Colonic mucosa (tissue), 4 donors: ENCODE measurements at regions not wholly inside any gene's neighbourhood (a gene's known extent, or its start where the extent isn't known, plus 50 kb on each side); places are given as distances from the start of the nearest gene placed in this dataset.

ENCODE experiments used
- DNase-seq: peaks from one replicate; pipeline ENCODE4 v3.0.0-alpha.2; 2020
- H3K27ac ChIP-seq: fragments of 200-600 bp; one replicate; pipeline ENCODE4 v1.8.0; 2021
- H3K27me3 ChIP-seq: fragments of 200-600 bp; one replicate; pipeline ENCODE4 v1.8.0; 2021
- H3K36me3 ChIP-seq: fragments of 200-600 bp; one replicate; pipeline ENCODE4 v1.8.0; 2021
- H3K4me1 ChIP-seq: fragments of 200-600 bp; one replicate; pipeline ENCODE4 v1.8.0; 2021; ENCODE audit warnings: mild to moderate bottlenecking
- H3K4me3 ChIP-seq: fragments of 200-600 bp; one replicate; pipeline ENCODE4 v1.8.0; 2021
- H3K9ac ChIP-seq, 2 donors: one replicate each; pipeline ENCODE4 v1.7.0; 2013; ENCODE audit warnings: control low read depth in 2 of 2, low read depth in 2 of 2, low read length in 2 of 2
- H3K9me3 ChIP-seq: fragments of 200-600 bp; one replicate; pipeline ENCODE4 v1.8.0; 2021
- intact Hi-C: fragments of 100-400 bp; cut with DNase I; formaldehyde crosslinking; loops from one replicate; pipeline ENCODE4 v1.14.1; 2022
- TF ChIP-seq, protein P1 (sequence below): fragments of 200-600 bp; IDR thresholded peaks from one replicate; pipeline ENCODE4 v1.8.0; 2022; ENCODE audit warnings: antibody characterized with exemption, mild to moderate bottlenecking
- donor health status: healthy.
- donor health status: DM: no; HTN: no; CAD: no.
- donor health status: DM: no; HTN: no; CAD: no.

DNA sequence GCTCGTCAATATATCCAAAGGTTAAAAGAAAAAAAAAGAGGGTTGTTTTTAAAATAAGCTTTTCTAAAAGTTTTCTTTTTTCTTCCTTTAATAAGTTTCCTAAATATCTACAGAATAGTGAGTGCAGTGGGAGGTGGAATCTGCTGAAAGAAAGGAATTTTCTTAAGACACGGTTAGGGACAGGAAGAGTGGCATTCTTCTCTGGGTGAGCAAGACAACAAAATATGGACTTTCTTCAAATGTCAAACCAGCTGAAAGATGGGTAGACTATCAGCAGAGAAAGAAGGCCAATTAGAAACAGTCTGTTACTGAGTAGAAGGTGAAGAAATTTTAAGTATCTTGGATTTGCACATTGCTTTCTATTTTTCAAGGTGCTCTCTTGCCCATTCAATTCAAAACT, 222.7 kb upstream of the PIK3C3 start:
- H3K9ac ChIP-seq, result no peak overlapping the region

DNA sequence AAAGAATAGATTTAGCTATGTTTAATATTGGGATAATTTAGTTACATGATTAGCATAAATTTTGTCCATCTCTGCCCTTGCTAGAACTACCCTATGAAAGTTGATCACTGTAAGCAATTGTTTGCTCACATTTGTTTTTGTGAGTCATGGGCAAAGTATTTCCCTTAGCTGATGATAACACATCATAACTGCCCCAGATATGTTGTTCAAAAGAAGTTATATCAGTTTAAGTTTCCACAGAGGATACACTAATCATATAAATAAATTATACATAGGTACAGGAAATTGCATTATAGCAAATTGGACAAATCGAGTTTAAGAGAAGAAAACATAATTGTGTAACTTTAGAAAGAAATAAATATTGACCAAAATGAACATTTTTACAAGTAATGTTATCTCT, 223.2 kb upstream of the PIK3C3 start:
- no peaks in the 10 kb centered on the region for H3K36me3 ChIP-seq
- TF ChIP-seq, protein P1, sequence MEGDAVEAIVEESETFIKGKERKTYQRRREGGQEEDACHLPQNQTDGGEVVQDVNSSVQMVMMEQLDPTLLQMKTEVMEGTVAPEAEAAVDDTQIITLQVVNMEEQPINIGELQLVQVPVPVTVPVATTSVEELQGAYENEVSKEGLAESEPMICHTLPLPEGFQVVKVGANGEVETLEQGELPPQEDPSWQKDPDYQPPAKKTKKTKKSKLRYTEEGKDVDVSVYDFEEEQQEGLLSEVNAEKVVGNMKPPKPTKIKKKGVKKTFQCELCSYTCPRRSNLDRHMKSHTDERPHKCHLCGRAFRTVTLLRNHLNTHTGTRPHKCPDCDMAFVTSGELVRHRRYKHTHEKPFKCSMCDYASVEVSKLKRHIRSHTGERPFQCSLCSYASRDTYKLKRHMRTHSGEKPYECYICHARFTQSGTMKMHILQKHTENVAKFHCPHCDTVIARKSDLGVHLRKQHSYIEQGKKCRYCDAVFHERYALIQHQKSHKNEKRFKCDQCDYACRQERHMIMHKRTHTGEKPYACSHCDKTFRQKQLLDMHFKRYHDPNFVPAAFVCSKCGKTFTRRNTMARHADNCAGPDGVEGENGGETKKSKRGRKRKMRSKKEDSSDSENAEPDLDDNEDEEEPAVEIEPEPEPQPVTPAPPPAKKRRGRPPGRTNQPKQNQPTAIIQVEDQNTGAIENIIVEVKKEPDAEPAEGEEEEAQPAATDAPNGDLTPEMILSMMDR, result no peak
- no peaks in the 10 kb centered on the region for H3K27me3 ChIP-seq
- DNase-seq, result no peak
- intact Hi-C loops, result no loop called here
- H3K9me3 ChIP-seq, result no peaks in the 10 kb centered on the region
- no peak overlapping the region for H3K27ac ChIP-seq
- H3K4me3 ChIP-seq, result no peak overlapping the region
- H3K4me1 ChIP-seq, result no peaks in the 10 kb centered on the region
- no peak overlapping the region for H3K9ac ChIP-seq

More for the DNA sequence above, 222.7 kb upstream of the PIK3C3 start:
- Histone ChIP-seq H3K27me3 (no peaks in the 10 kb centered on the region), H3K27ac (no peak overlapping the region), H3K9me3 (no peaks in the 10 kb centered on the region), H3K36me3 (no peaks in the 10 kb centered on the region), H3K4me3 (no peak overlapping the region), H3K4me1 (no peaks in the 10 kb centered on the region)
- TF ChIP-seq, protein P1, result no peak
- DNase-seq, result no peak
- intact Hi-C loops, result no loop called here

DNA sequence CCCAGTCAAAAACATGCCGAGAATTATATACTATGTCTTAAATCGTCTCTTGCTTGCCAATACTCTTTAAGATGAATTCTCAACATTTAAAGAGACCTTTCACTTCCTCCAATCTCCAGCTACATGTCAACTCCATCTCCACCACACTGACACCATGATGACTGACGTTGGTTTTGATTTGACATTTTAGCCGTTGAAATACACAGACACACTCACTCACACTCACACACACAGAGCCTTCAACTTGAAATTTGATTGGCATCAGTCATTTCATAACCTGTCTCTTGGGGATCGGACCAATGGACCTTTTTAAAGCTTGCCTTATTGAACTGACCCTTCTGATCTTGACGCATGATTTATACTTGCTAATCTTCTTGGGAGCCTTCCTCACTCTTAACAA, 230.8 kb upstream of the PIK3C3 start:
- H3K9ac ChIP-seq, result no peak overlapping the region
- H3K4me1 ChIP-seq, result no peaks in the 10 kb centered on the region
- TF ChIP-seq, protein P1, result no peak
- H3K27ac ChIP-seq, result no peak overlapping the region
- intact Hi-C loops, result no loop called here
- no peaks in the 10 kb centered on the region for H3K27me3 ChIP-seq
- H3K9me3 ChIP-seq, result no peaks in the 10 kb centered on the region
- H3K4me3 ChIP-seq, result no peak overlapping the region
- H3K36me3 ChIP-seq, result no peaks in the 10 kb centered on the region
- no peak for DNase-seq

DNA sequence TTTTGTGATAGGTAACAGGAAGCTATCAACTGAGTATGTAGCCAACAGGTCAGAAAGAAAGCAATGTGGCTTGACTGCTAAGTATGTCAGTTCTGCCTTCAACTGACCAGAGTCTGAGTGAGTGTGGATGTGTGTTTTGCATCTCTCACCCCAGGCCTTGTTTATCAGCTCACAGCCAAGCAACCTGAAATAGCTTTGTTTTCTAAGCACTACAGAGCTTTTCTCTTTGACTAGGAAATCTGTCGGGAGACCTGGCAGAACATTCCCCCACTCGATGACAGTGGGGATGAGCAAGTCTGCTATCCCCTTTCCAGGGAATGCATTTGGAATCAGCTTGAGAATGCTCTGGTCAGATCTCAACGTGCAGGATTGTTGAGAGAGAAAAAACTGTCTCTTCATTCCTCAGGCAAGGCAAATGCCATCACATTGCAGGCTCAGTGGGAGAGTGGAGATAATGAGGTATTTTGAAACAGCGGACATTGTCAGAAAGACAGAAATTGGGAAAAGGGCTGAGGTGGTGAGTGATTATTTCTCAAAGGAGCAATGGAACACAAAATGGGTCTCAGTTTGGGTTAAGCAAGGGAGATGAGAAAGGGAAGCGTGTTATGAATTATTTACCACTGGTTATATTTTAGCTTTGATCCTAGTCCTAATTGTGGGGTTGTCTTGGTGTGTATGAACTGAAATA, 233.8 kb upstream of the PIK3C3 start:
- no peak overlapping the region for H3K9ac ChIP-seq
- intact Hi-C loops, result no loop called here
- H3K9me3 ChIP-seq, result no peaks in the 10 kb centered on the region
- no peaks in the 10 kb centered on the region for H3K4me1 ChIP-seq
- TF ChIP-seq, protein P1, result no peak
- H3K27me3 ChIP-seq, result no peaks in the 10 kb centered on the region
- H3K4me3 ChIP-seq, result no peak overlapping the region
- H3K27ac ChIP-seq, result no peak overlapping the region
- H3K36me3 ChIP-seq, result no peaks in the 10 kb centered on the region
- DNase-seq, result no peak

DNA sequence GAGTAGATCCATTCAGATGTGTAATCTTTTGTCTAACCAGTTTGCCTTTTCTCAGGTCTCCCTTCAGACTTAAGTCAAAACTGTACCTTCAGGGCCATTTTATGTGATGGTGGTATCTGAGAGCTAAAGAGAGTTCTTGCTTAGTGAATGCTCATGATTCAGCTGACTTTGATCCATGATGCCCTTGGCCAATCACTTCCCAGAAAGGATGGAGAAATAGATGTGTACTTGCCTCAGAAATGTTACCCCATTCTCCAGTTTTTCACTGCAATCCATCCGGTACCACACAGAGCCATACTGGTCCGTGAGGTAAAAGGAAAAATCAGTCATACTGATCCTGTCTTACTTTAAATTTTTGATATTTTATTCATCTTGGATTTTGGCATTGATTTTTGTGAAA, 234.8 kb upstream of the PIK3C3 start:
- Histone ChIP-seq H3K4me3 (no peak overlapping the region), H3K4me1 (no peaks in the 10 kb centered on the region), H3K9me3 (no peaks in the 10 kb centered on the region), H3K36me3 (no peaks in the 10 kb centered on the region), H3K9ac (no peak overlapping the region), H3K27ac (no peak overlapping the region), H3K27me3 (no peaks in the 10 kb centered on the region)
- intact Hi-C loops, result no loop called here
- TF ChIP-seq, protein P1, result no peak
- DNase-seq, result no peak
